Transverse colon (tissue), 4 donors: ENCODE measurements at regions not wholly inside any gene's neighbourhood (a gene's known extent, or its start where the extent isn't known, plus 50 kb on each side); places are given as distances from the start of the nearest gene placed in this dataset.

Source experiments
- DNase-seq: peaks from one replicate; pipeline ENCODE4 v3.0.0-alpha.2; 2019
- H3K27ac ChIP-seq, 4 donors: fragments of 200-600 bp; sonication (generic); 2 replicates each; pipeline ENCODE4 v1.5.1; 2016 to 2018; ENCODE audit warnings: inconsistent platforms in 4 of 4
- H3K27me3 ChIP-seq: fragments of 200-600 bp; sonication (generic); 2 replicates; pipeline ENCODE4 v1.5.1; 2017; ENCODE audit warnings: inconsistent platforms
- H3K36me3 ChIP-seq, 4 donors: fragments of 200-600 bp; sonication (generic); 2 replicates each; pipeline ENCODE4 v1.5.1; 2017 to 2019; ENCODE audit warnings: inconsistent platforms in 4 of 4
- H3K4me1 ChIP-seq, 4 donors: fragments of 200-600 bp; sonication (generic); 2 replicates each; pipeline ENCODE4 v1.5.1; 2017 to 2020; ENCODE audit warnings: inconsistent platforms in 4 of 4
- H3K4me3 ChIP-seq, 4 donors: fragments of 200-600 bp; sonication (generic); 1 replicate in 1 of 4; 2 replicates in 3 of 4; pipeline versions ENCODE4 v1.5.1 to v1.6.1; 2017 to 2019; ENCODE audit warnings: inconsistent platforms in 4 of 4
- H3K9me3 ChIP-seq, 2 donors: fragments of 200-600 bp; sonication (generic); 2 replicates each; pipeline ENCODE4 v1.5.1; 2017 to 2019; ENCODE audit warnings: inconsistent platforms in 2 of 2
- CTCF ChIP-seq, 5 experiments: fragments of 200-600 bp in 3 of 5; fragments of 450-650 bp in 2 of 5; sonication (generic) in 3 of 5; IDR thresholded peaks; 1 replicate in 2 of 5; 2 replicates in 3 of 5; pipeline ENCODE4 v1.5.1; 2016 to 2017; ENCODE audit warnings: antibody characterized with exemption in 5 of 5, inconsistent platforms in 3 of 5, mild to moderate bottlenecking in 2 of 5, moderate library complexity in 1 of 5
- EP300 ChIP-seq: sonication (generic); formaldehyde crosslinking; IDR thresholded peaks from one replicate; pipeline ENCODE4 v1.6.1; 2017; ENCODE audit warnings: antibody characterized with exemption, low read depth
- POLR2A ChIP-seq: fragments of 450-650 bp; IDR thresholded peaks from one replicate; pipeline ENCODE4 v1.6.1; 2016; ENCODE audit warnings: antibody characterized with exemption, mild to moderate bottlenecking, moderate library complexity
- POLR2AphosphoS5 ChIP-seq, 3 donors: sonication (generic); formaldehyde crosslinking; IDR thresholded peaks; one replicate each; pipeline ENCODE4 v1.6.1; 2016; ENCODE audit warnings: antibody characterized with exemption in 3 of 3
- WGBS, 2 donors: methylation state at CpG; one replicate each; pipeline ENCODE4 v1.1.5; 2018; ENCODE audit warnings: low coverage in 1 of 2; 5-methylcytosine and 5-hydroxymethylcytosine counted together
- in situ Hi-C, 4 donors: fragments of 200-750 bp; cut with MboI; loops; one replicate each; pipeline versions ENCODE4 v1.15.0 to v1.15.1; 2017; ENCODE audit warnings: low sequenced_read_pairs in 3 of 4, low pct_ligation_motif_present in 1 of 4, low pct_unique_long_range_greater_than_20kb in 1 of 4
- intact Hi-C: fragments of 100-400 bp; cut with DNase I; formaldehyde crosslinking; loops from one replicate; pipeline ENCODE4 v1.15.1; 2023; ENCODE audit warnings: low total_unique reads

DNA sequence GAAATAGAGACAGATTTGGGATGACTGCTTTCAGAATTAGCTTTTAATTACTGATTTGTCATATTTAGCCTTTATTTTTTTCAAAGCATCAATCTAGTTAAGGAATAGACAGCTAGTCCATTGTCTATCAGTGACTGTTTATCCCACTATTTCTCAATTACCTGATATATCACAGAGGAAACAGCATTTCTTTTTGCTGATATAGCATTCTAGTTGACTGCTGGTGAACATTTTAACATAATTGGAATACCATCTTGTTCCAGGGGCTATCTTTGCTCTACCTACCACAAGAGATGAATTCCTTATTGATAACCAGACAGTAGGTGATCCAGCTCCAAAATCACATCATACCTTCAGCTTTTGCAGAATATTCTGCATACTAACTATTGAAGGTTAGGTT lies 982.7 kb downstream of the SQOR start:
- TF ChIP-seq EP300 (no peak), CTCF (IDR thresholded peaks at IDR 0.05) (no peak), POLR2A (no peak), POLR2AphosphoS5 (IDR thresholded peaks at IDR 0.05) (no peak)
- intact Hi-C loops (no loop called here), in situ Hi-C loops (no loop called here)
- H3K27me3 ChIP-seq, result no peaks in the 10 kb centered on the region
- H3K36me3 ChIP-seq, result no peaks in the 10 kb centered on the region
- H3K27ac ChIP-seq, result no peak overlapping the region
- no peaks in the 10 kb centered on the region for H3K9me3 ChIP-seq
- DNase-seq, result no peak
- no peaks in the 10 kb centered on the region for H3K4me1 ChIP-seq
- no peak overlapping the region for H3K4me3 ChIP-seq

DNA sequence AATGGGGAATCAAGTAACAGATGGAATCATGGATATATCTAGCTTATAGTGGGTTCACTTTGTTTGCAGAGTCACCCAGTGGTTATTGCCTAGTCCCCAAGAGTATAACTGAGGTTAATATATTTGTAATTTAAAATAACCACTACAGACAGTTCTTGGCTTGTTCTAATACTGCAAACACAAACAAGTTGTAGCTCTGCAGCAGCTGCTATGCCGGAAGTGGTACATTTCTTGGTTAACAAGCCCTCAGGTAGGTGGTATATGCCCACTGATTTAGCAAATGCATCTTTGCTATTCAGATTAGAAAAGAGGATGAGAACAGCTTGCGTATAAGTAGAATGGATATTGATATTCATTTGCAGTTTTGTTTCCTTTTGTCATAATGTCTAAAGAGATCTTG lies 984.2 kb downstream of the SQOR start:
- WGBS, 2 donors, result 67 to 79% methylated on average over 2 of the region's 2 CpGs
- in situ Hi-C loops, result no loop called here
- intact Hi-C loops, result no loop called here

DNA sequence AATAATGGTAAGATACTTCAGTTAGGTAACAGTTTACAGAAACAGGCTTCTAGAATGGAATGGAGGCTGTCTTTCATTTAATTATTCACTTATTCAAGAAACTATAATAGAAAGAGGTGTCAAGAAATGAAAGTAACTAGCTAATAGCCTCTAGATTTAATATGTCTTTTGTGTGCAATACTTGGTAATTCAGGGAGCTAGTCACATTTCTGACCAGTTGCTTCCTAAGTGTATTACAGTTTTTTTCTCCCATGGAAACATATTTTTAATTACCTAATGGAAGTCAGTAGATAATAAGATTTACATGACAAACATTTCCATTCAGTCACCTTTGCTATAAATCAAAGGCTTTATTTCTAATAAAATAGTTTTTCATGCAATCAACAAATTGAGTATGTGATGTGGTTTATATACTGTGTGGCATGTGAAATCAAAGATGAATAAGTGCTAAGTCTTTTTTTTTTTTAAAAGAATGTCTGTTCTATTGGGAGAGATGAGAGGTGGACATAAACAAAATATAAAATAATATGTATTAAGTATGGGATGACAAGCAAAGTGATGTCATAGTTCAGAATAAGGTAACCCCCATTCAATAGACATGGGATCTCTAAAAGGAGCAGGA lies 985.7 kb downstream of the SQOR start:
- Histone ChIP-seq H3K36me3 (no peaks in the 10 kb centered on the region), H3K9me3 (peaks cover 0 to 4% of the 10 kb centered on the region in 2 donors), H3K4me3 (no peak overlapping the region), H3K27me3 (no peaks in the 10 kb centered on the region), H3K27ac (no peak overlapping the region), H3K4me1 (no peaks in the 10 kb centered on the region)
- in situ Hi-C loops, result no loop called here
- intact Hi-C loops, result no loop called here
- no peak for DNase-seq
- no peak for TF ChIP-seq POLR2AphosphoS5 (IDR thresholded peaks at IDR 0.05)
- TF ChIP-seq EP300, result no peak
- no peak for TF ChIP-seq CTCF (IDR thresholded peaks at IDR 0.05)
- no peak for TF ChIP-seq POLR2A

More for the DNA sequence above, 984.2 kb downstream of the SQOR start:
- TF ChIP-seq POLR2AphosphoS5 (IDR thresholded peaks at IDR 0.05), result no peak
- no peak for TF ChIP-seq CTCF (IDR thresholded peaks at IDR 0.05)
- no peak for DNase-seq
- Histone ChIP-seq H3K27ac (no peak overlapping the region), H3K27me3 (no peaks in the 10 kb centered on the region), H3K9me3 (no peaks in the 10 kb centered on the region), H3K4me1 (no peaks in the 10 kb centered on the region), H3K36me3 (no peaks in the 10 kb centered on the region), H3K4me3 (no peak overlapping the region)

DNA sequence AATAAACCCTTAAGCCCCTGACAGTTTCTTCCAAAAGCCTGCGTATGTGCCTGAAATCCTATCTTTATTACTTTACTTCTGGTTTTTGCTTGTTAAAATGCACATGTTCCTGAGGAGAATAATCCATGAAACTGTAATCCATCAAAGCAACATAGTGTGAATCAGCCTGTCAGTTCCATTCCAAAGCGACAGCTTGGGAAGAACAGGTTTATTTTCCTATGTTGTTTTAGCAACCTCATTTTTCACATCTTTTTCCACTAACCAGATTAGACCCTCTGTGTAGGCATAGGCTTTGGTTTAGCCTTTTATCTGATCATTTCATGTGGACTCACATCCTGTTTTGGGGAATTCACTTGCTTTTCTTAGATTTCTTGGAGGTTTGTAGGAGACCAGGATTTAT lies 988.0 kb downstream of the SQOR start:
- 72 to 78% methylated on average over 2 of the region's 2 CpGs for WGBS, 2 donors
- in situ Hi-C loops, result no loop called here
- Histone ChIP-seq H3K27me3 (no peaks in the 10 kb centered on the region), H3K27ac (no peak overlapping the region), H3K9me3 (peaks cover 4 to 9% of the 10 kb centered on the region in 2 donors), H3K36me3 (no peaks in the 10 kb centered on the region), H3K4me3 (no peak overlapping the region), H3K4me1 (no peaks in the 10 kb centered on the region)
- TF ChIP-seq POLR2A (no peak), CTCF (IDR thresholded peaks at IDR 0.05) (no peak), EP300 (no peak), POLR2AphosphoS5 (IDR thresholded peaks at IDR 0.05) (no peak)
- no peak for DNase-seq
- intact Hi-C loops, result no loop called here
